GM12878 (cell line): ENCODE measurements at regions not wholly inside any gene's neighbourhood (a gene's known extent, or its start where the extent isn't known, plus 50 kb on each side); places are given as distances from the start of the nearest gene placed in this dataset.

Source experiments
- ATAC-seq: fragments of 200-7000 bp; cut with Tn5 transposase; 3 replicates; pipeline ENCODE4 v1.9.1; 2020; ENCODE audit warnings: mild to moderate bottlenecking, moderate library complexity
- BruUV-seq: library from RNA; stranded (reverse); fragments of 400-500 nt; replicated peaks from 2 replicates; lab custom pipeline; 2021; lab: Mats Ljungman, UMichigan
- CTCF ChIA-PET: fragments of 300-600 bp; sonication (Branson Sonifier 250); formaldehyde crosslinking; extraction: SDS; loops from one replicate; lab custom pipeline; 2021; ENCODE audit warnings: inconsistent platforms; lab: Yijun Ruan, JAX
- POLR2A ChIA-PET: fragments of 350-600 bp; formaldehyde crosslinking; extraction: SDS; loops from one replicate; lab custom pipeline; 2021; ENCODE audit warnings: inconsistent platforms; lab: Charles Lee
- RAD21 ChIA-PET: fragments of 300-600 bp; sonication (Branson Sonifier 250); formaldehyde crosslinking; loops from one replicate; lab custom pipeline; 2023; ENCODE audit warnings: antibody characterized with exemption; ENCODE audit not compliant: unreplicated experiment; lab: Charles Lee
- SMC1A ChIA-PET: fragments of 300-600 bp; sonication (Branson Sonifier 250); formaldehyde crosslinking; loops from one replicate; lab custom pipeline; 2023; ENCODE audit not compliant: unreplicated experiment, uncharacterized antibody; lab: Charles Lee
- DNase-seq: peaks from one replicate; pipeline ENCODE4 v3.0.0-alpha.2; 2011; ENCODE audit warnings: low read depth, low spot score
- FAIRE-seq: peaks from 3 replicates; lab custom pipeline; 2011; peaks lifted over from hg19 to GRCh38; lab: Jason Lieb, UNC
- H2AFZ ChIP-seq: 2 replicates; pipeline ENCODE4 v1.6.0; 2011; ENCODE audit warnings: low read depth, low read length, control low read depth; ENCODE audit not compliant: control insufficient read depth
- H3K27ac ChIP-seq: 2 replicates; pipeline ENCODE4 v1.5.1; 2011; ENCODE audit warnings: control low read depth; ENCODE audit not compliant: control insufficient read depth, insufficient read depth
- H3K27me3 ChIP-seq, 2 experiments: replicated peaks in 1 of 2; 2 replicates each; pipeline versions ENCODE4 v1.6.0 to v1.6.1; 2011; ENCODE audit warnings: low read length in 1 of 2; ENCODE audit not compliant: control insufficient read depth in 2 of 2, insufficient read depth in 2 of 2
- H3K36me3 ChIP-seq, 2 experiments: 2 replicates each; pipeline ENCODE4 v1.5.1; 2011; ENCODE audit warnings: low read length in 1 of 2; ENCODE audit not compliant: control insufficient read depth in 2 of 2, insufficient read depth in 2 of 2
- H3K4me1 ChIP-seq: 2 replicates; pipeline ENCODE4 v1.6.1; 2011; ENCODE audit warnings: mild to moderate bottlenecking, low read length, moderate library complexity, mixed read lengths; ENCODE audit not compliant: control insufficient read depth, insufficient read depth
- H3K4me2 ChIP-seq: 2 replicates; pipeline ENCODE4 v1.6.0; 2011; ENCODE audit warnings: control low read depth; ENCODE audit not compliant: control insufficient read depth, insufficient read depth
- H3K4me3 ChIP-seq: fragments of 200-600 bp; sonication (generic); 2 replicates; pipeline ENCODE4 v1.5.1; 2016
- H3K79me2 ChIP-seq: 2 replicates; pipeline ENCODE4 v1.6.0; 2011; ENCODE audit warnings: low read length; ENCODE audit not compliant: control insufficient read depth, insufficient read depth
- H3K9ac ChIP-seq: 2 replicates; pipeline ENCODE4 v1.8.0; 2011; ENCODE audit warnings: low read length, control low read depth, mixed read lengths; ENCODE audit not compliant: control insufficient read depth, insufficient read depth
- H3K9me3 ChIP-seq: replicated peaks from 3 replicates; pipeline ENCODE4 v1.5.1; 2011; ENCODE audit warnings: mild to moderate bottlenecking, low read length; ENCODE audit not compliant: control insufficient read depth, insufficient read depth
- H4K20me1 ChIP-seq: 2 replicates; pipeline ENCODE4 v1.6.0; 2011; ENCODE audit not compliant: control insufficient read depth, insufficient read depth
- BRCA1 ChIP-seq: IDR thresholded peaks from 2 replicates; pipeline ENCODE4 v1.6.1; 2011; ENCODE audit warnings: low read depth, low read length, improper control_type of control experiment
- CEBPB ChIP-seq, 2 experiments: fragments of 150-350 bp in 1 of 2; IDR thresholded peaks; 2 replicates each; pipeline ENCODE4 v1.6.1; 2012 to 2014; ENCODE audit warnings: low read depth in 2 of 2, low read length in 2 of 2, borderline replicate concordance in 1 of 2, inconsistent platforms in 1 of 2
- DPF2 ChIP-seq: fragments of 450-650 bp; IDR thresholded peaks from 2 replicates; pipeline ENCODE4 v1.6.1; 2017; ENCODE audit warnings: mild to moderate bottlenecking
- E2F8 ChIP-seq: fragments of 450-650 bp; IDR thresholded peaks from 2 replicates; pipeline ENCODE4 v1.6.1; 2018; ENCODE audit warnings: mild to moderate bottlenecking, low read depth, moderate library complexity; ENCODE audit not compliant: partially characterized antibody
- GABPA ChIP-seq: IDR thresholded peaks from 2 replicates; pipeline ENCODE4 v1.6.1; 2014; ENCODE audit warnings: antibody characterized with exemption, low read depth, mild to moderate bottlenecking, inconsistent platforms
- JUND ChIP-seq: IDR thresholded peaks from 2 replicates; pipeline ENCODE4 v1.6.1; 2012; ENCODE audit warnings: low read depth, mild to moderate bottlenecking, low read length, improper control_type of control experiment, moderate library complexity
- RAD21 ChIP-seq: IDR thresholded peaks from 2 replicates; pipeline ENCODE4 v1.6.1; 2011; ENCODE audit warnings: mild to moderate bottlenecking, low read depth, low read length, moderate library complexity; ENCODE audit not compliant: insufficient read depth
- RCOR1 ChIP-seq: conservative IDR thresholded peaks from 2 replicates; pipeline ENCODE4 v1.6.1; 2012; ENCODE audit warnings: low read depth, low read length, improper control_type of control experiment
- SMAD5 ChIP-seq: IDR thresholded peaks from 2 replicates; pipeline ENCODE4 v1.6.1; 2016; ENCODE audit warnings: antibody characterized with exemption, low read depth
- SPI1 ChIP-seq: IDR thresholded peaks from 2 replicates; pipeline ENCODE4 v1.6.1; 2011; ENCODE audit warnings: low read depth, mild to moderate bottlenecking, low read length, moderate library complexity, borderline replicate concordance; ENCODE audit not compliant: insufficient read depth
- SUZ12 ChIP-seq: fragments of 200-600 bp; sonication (generic); IDR thresholded peaks from one replicate; pipeline ENCODE4 v1.6.1; 2018; ENCODE audit warnings: antibody characterized with exemption, mild to moderate bottlenecking; ENCODE audit not compliant: unreplicated experiment
- WGBS: methylation state at CpG from one replicate; pipeline ENCODE4 v1.1.6; 2016; ENCODE audit warnings: low lambda C conversion rate; ENCODE audit not compliant: insufficient replicate concordance, insufficient coverage; ENCODE audit errors: missing lambda C conversion rate; 5-methylcytosine and 5-hydroxymethylcytosine counted together
- in situ Hi-C: fragments of 300-500 bp; cut with MboI; formaldehyde crosslinking; loops from 9 replicates; pipeline ENCODE4 v1.14.3; 2018; ENCODE audit warnings: mixed read lengths
- intact Hi-C: fragments of 100-400 bp; cut with micrococcal nuclease; formaldehyde crosslinking; loops from one replicate; pipeline ENCODE4 v1.14.2; 2022; ENCODE audit not compliant: unreplicated experiment

GRCh38 chr13:42685751-42686150 lies 95.6 kb upstream of the FAM216B start:
- ATAC-seq (no peak), FAIRE-seq (no peak), DNase-seq (no peak)
- H2AFZ ChIP-seq, result no peak overlapping the region
- ChIA-PET CTCF (no interaction called here), RAD21 (no interaction called here), SMC1A (interaction anchor here (1.0 kb wide), 1 partner anchor 12 kb away, joined by 3 read pairs; no protein-coding TSS in a partner anchor), POLR2A (no interaction called here)
- H3K27me3 ChIP-seq, result no peaks in the 10 kb centered on the region
- intact Hi-C loops (no loop called here), in situ Hi-C loops (no loop called here)
- H4K20me1 ChIP-seq, result no peaks in the 10 kb centered on the region
- H3K4me3 ChIP-seq, result no peak overlapping the region
- no peaks in the 10 kb centered on the region for H3K9me3 ChIP-seq
- no peaks in the 10 kb centered on the region for H3K36me3 ChIP-seq
- no peaks in the 10 kb centered on the region for H3K79me2 ChIP-seq
- H3K4me2 ChIP-seq, result no peak overlapping the region
- BruUV-seq, result no TSS peak
- 81% methylated on average over 4 of the region's 4 CpGs for WGBS
- no peak for TF ChIP-seq CEBPB (IDR thresholded peaks at IDR 0.05; ENCODE audit: borderline replicate concordance in 1 of 2, low read depth in 2 of 2, low read length in 2 of 2)
- no peak for TF ChIP-seq E2F8
- no peak for TF ChIP-seq BRCA1
- TF ChIP-seq DPF2, result no peak
- TF ChIP-seq GABPA, result no peak
- no peaks in the 10 kb centered on the region for H3K4me1 ChIP-seq
- no peak overlapping the region for H3K27ac ChIP-seq
- H3K9ac ChIP-seq, result no peak overlapping the region

- Histone ChIP-seq H3K36me3 (no peaks in the 10 kb centered on the region), H3K4me3 (no peak overlapping the region), H4K20me1 (no peaks in the 10 kb centered on the region), H2AFZ (no peak overlapping the region), H3K4me1 (no peaks in the 10 kb centered on the region), H3K27me3 (no peaks in the 10 kb centered on the region), H3K9ac (no peak overlapping the region), H3K9me3 (no peaks in the 10 kb centered on the region), H3K27ac (no peak overlapping the region), H3K4me2 (no peak overlapping the region), H3K79me2 (no peaks in the 10 kb centered on the region)
- ATAC-seq, result no peak
- POLR2A ChIA-PET, result no interaction called here
- FAIRE-seq, result no peak
- no peak for DNase-seq
- RAD21 ChIA-PET, result no interaction called here
- SMC1A ChIA-PET, result interaction anchor here (1.0 kb wide), 1 partner anchor 12 kb away, joined by 3 read pairs; no protein-coding TSS in a partner anchor
- no TSS peak for BruUV-seq
- in situ Hi-C loops (no loop called here), intact Hi-C loops (no loop called here)
- CTCF ChIA-PET, result interaction anchor here (0.5 to 1.5 kb wide), 3 partner anchors 23 to 1262 kb away, joined by 3 to 6 read pairs (median 3); no protein-coding TSS in a partner anchor
- TF ChIP-seq SMAD5, result no peak
- TF ChIP-seq JUND, result no peak
- no peak for TF ChIP-seq SUZ12
- TF ChIP-seq SPI1, result no peak
- no peak for TF ChIP-seq RAD21
- TF ChIP-seq RCOR1, result no peak
Measured at GRCh38 chr13:42686165-42686564, 95.2 kb upstream of the FAM216B start.
